ENCODE measurements at regions not wholly inside any gene's neighbourhood (a gene's known extent, or its start where the extent isn't known, plus 50 kb on each side); places are given as distances from the start of the nearest gene placed in this dataset.

- TF ChIP-seq CTCF (IDR thresholded peaks at IDR 0.05) (no peak), POLR2A (IDR thresholded peaks at IDR 0.05) (no peak)
Observed at GRCh38 chr2:187838690-187839089, 284.5 kb upstream of the TFPI start.

All from adrenal gland (tissue), 5 donors.